Right hindlimb (tissue), 1 donor: ENCODE measurements at regions not wholly inside any gene's neighbourhood (a gene's known extent, or its start where the extent isn't known, plus 50 kb on each side); places are given as distances from the start of the nearest gene placed in this dataset.
"Not testable (repeated sequence)": the region's sequence is repeated elsewhere in the genome, so short reads cannot be mapped to it uniquely, and the experiment has no call there.

ENCODE experiments used
- DNase-seq: peaks from one replicate; pipeline ENCODE4 v3.0.0-alpha.2; 2018

- DNase-seq: no peak
These were observed 381.8 kb downstream of the TCERG1L start for GRCh38 chr10:130929422-130930325.

- no peak for DNase-seq
These were observed 380.7 kb downstream of the TCERG1L start for GRCh38 chr10:130930821-130931220.

GRCh38 chr10:130931256-130931655 is 380.3 kb downstream of the TCERG1L start:
- no peak for DNase-seq

GRCh38 chr10:130932326-130933007 is 379.1 kb downstream of the TCERG1L start:
- no peak for DNase-seq

GRCh38 chr10:130933008-130933390 is 378.5 kb downstream of the TCERG1L start:
- no peak for DNase-seq

GRCh38 chr10:130934293-130935127 is 377.0 kb downstream of the TCERG1L start:
- no peak for DNase-seq

- no peak for DNase-seq
These were observed 376.4 kb downstream of the TCERG1L start for GRCh38 chr10:130935128-130935439.

GRCh38 chr10:130935897-130936550 is 375.5 kb downstream of the TCERG1L start:
- DNase-seq: no peak

- DNase-seq: no peak
These were observed 374.7 kb downstream of the TCERG1L start for GRCh38 chr10:130936851-130937250.

GRCh38 chr10:130938051-130938450 is 373.5 kb downstream of the TCERG1L start:
- no peak for DNase-seq

GRCh38 chr10:130938891-130939290 is 372.6 kb downstream of the TCERG1L start:
- DNase-seq: not testable (repeated sequence)

GRCh38 chr10:130941886-130942285 is 369.6 kb downstream of the TCERG1L start:
- DNase-seq: no peak

- DNase-seq: no peak
These were observed 359.4 kb downstream of the TCERG1L start for GRCh38 chr10:130952086-130952485.

- no peak for DNase-seq
These were observed 357.1 kb downstream of the TCERG1L start for GRCh38 chr10:130954326-130954905.

- no peak for DNase-seq
These were observed 355.3 kb downstream of the TCERG1L start for GRCh38 chr10:130956251-130956650.

- no peak for DNase-seq
These were observed 354.1 kb downstream of the TCERG1L start for GRCh38 chr10:130957423-130957822.

- DNase-seq: no peak
These were observed 353.5 kb downstream of the TCERG1L start for GRCh38 chr10:130958003-130958402.

GRCh38 chr10:130958981-130959751 is 352.4 kb downstream of the TCERG1L start:
- no peak for DNase-seq

GRCh38 chr10:130959752-130960195 is 351.7 kb downstream of the TCERG1L start:
- no peak for DNase-seq

GRCh38 chr10:130960531-130960930 is 351.0 kb downstream of the TCERG1L start:
- DNase-seq: no peak

- no peak for DNase-seq
These were observed 349.8 kb downstream of the TCERG1L start for GRCh38 chr10:130961506-130962239.
